HG03159 (cell line): ENCODE measurements at regions not wholly inside any gene's neighbourhood (a gene's known extent, or its start where the extent isn't known, plus 50 kb on each side); places are given as distances from the start of the nearest gene placed in this dataset.
"Not testable (repeated sequence)": the region's sequence is repeated elsewhere in the genome, so short reads cannot be mapped to it uniquely, and the experiment has no call there.

ENCODE experiments used
- ATAC-seq: cut with Tn5 transposase; IDR thresholded peaks from one replicate; pipeline ENCODE4 v1.9.1; 2021; ENCODE audit warnings: mild to moderate bottlenecking, moderate library complexity; ENCODE audit not compliant: unreplicated experiment

DNA sequence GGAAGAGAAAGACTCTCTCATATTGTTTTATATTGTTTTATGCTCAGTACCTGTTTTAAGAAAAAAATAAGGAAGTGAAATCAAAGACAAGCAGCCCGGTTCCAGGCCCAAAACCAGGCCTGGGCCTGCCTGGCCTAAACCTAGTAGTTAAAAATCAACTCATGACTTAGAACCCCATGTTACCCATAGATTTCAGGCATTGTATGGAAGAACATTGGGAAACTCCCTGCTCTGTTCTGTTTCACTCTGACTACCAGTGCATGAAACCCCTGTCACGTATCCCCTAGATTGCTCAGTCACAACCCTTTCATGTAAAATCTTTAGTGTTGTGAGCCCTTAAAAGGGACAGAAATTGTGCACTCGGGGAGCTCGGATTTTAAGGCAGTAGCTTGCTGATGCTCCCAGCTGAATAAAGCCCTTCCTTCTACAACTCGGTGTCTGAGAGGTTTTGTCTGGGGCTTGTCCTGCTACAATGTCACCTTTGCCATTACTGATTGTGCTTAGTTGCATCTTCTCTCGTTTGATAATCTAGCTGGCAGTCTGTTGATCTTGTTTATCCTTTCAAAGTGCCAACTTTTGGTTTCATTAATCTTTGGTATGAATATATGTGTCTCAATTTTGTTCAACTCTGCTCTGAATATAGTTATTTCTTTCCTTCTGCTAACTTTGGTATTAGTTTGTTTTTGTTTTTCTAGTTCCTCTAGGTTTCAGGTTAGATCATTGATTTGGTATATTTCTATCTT is 842.8 kb upstream of the NDST4 start:
- not testable (repeated sequence) for ATAC-seq

DNA sequence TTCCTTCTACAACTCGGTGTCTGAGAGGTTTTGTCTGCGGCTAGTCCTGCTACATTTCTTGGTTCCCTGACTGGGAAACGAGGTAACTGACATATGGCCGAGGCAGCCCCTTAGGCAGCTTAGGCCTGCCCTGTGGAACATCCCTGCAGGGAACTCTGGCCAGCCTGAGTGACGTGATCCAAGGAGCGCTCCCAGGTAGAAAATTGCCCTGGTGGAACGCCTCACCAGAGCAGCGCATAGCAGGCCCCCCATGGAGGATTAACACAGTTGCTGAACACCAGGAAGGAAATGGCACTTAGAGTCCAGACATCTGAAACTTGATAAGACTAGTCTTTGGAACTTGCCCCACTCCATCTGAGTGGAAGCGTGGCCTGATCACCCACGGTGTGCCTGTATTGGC is 837.4 kb upstream of the NDST4 start:
- no peak for ATAC-seq

DNA sequence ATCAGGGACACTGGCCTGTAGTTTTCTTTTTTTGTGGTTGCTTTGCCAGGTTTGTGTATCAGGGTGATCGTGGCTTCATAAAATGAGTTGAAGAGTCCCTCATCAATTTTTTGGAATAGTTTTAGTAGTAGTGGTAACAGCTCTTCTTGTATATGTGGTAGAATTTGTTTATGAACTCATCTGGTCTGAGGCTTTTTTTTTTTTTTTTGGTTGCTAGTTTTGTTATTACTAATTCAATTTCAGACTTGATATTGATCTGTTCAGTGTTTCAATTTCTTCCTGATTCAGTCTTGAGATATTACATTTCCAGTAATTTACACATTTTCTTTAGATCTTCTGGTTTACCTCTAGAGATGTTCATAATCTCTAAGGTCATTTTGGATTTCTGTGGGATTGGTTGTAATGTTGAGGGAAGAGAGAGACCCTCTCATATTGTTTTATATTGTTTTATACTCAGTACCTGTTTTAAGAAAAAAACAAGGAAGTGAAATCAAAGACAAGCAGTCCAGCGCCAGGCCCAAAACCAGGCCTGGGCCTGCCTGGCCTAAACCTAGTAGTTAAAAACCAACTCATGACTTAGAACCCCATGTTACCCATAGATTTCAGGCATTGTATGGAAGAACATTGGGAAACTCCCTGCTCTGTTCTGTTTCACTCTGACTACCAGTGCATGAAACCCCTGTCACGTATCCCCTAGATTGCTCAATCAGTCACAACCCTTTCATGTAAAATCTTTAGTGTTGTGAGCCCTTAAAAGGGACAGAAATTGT is 836.7 kb upstream of the NDST4 start:
- peak; percentile 85 for ATAC-seq

DNA sequence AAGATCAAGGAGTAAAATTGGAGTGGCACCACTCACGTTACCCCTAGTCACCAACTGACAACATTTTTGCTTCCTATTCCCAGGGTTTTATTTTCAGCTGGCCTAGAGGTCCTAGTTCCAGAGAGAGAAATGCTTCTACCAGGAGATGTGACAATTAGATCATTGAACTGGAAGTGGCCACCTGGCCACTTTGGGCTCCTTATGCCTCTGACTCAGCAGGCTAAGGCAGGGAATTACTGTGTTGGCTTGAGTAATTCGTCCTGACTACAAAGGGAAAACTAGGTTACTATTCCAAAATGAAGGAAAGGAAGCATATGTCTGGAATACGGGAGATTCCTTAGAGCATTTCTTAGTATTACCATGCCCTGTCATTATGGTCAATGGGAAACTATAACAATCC is 831.6 kb upstream of the NDST4 start:
- no peak for ATAC-seq

DNA sequence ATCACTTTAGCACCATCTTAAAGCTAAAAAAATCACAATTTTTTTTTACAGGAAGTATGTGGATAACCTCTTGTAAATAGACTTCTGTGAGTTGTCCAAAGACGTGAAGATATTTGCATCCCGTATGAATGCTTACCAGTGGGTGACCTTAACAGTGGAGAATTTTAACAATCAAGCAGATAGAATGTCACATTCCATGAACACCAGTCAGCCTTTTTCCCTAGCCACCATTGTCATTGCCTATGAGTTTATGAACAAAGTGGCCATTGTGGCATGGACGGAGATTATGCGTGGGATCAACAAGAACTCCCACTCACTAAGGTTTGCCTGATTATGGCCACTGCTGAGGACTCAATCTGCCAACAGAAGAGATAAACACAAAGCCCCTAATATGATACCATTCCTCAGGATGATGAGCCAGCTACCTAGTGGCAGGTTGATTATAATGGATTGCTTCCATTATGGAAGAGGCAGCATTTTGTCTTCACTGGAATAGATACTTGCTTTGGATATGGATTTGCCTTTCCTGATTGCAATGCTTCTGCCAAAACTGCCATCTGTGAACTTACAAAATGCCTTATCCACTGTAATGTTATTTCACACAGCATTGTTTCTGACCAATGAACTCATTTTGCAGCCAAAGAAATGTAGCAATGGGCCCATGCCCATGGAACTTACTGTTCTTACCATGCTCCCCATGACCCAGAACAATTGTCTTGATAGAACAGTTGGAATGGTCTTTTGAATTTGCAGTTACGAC is 830.9 kb upstream of the NDST4 start:
- no peak for ATAC-seq

DNA sequence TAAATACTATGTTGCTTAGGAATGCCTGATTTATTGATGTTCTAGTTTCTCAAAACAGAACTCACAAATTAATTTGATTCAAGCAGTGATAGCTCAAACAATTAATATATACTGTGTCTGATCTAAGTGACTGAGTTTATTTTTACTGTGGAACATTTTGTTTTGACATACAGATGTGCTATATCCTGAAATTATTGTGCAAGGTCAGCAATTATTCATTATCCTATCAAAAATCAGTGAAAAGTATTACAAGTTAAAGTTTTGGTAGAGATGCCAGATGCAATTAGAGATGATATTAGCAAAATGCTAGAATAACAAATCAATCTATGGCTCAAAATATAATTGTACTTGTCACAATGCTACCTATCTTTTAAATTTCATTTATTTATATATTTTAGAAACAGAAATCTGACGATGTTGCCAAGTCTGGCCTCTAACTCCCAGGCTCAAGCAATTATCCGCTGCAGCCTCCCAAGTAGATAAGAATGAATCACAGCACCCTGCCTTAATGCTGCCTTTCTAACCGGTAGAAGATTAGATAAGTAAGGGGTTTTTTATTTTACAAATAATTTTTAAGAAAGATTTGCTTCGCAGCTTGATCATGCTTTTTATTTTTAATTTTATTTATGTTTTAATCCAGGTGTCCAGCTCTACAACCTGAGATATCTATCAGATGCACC is 825.5 kb upstream of the NDST4 start:
- no peak for ATAC-seq

DNA sequence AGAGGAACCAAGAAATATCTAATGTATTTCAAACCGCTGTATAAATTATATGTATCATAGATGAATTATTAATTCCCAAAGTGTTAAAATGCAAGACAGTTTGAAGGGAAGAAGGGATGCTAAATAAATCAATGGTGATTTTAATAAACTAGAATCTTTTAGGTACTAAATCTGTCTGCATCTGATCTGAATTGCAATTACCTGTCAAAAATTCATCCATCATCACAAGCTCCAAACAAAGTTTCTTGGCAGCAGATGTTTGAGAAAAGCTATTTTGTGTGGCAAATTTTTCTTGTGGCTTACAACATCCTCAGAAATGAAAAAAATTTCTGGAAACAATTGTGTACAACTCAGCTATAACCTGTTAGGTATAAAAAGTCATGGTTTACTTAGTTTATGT is 816.0 kb upstream of the NDST4 start:
- no peak for ATAC-seq

DNA sequence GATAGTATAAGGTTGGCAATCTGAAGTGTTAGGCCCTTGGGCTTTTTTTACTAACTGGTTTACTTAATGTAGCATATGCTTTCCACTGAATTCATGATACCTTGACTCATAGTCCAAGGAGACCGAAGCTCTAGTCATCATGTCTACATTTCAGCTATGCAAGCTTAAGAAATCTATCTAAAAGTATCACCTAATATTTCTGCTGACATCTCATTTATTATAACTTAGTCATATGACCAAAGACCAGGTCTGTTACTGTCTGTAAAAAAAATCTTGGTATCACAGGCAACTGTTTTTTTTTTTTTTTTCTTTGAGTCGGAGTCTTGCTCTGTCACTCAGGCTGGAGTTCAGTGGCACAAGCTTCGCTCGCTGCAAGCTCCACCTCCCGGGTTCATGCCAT is 814.0 kb upstream of the NDST4 start:
- ATAC-seq: no peak

DNA sequence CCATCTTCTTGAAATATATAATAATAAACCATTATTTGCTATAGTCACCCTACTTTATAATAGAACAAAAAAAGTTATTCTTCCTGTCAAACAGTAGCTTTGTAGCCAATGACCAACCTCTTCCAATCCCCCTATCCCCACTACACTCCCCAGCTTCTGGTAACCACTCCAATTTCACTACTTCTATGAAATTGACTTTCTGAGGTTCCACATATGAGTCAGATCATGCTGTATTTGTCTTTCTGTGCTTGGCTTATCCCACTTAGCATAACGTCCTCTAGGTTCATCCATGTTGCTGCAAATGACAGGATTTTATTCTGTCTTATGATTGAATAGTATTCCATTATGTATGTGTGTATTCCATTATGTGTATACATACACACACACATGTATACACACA is 809.7 kb upstream of the NDST4 start:
- no peak for ATAC-seq

DNA sequence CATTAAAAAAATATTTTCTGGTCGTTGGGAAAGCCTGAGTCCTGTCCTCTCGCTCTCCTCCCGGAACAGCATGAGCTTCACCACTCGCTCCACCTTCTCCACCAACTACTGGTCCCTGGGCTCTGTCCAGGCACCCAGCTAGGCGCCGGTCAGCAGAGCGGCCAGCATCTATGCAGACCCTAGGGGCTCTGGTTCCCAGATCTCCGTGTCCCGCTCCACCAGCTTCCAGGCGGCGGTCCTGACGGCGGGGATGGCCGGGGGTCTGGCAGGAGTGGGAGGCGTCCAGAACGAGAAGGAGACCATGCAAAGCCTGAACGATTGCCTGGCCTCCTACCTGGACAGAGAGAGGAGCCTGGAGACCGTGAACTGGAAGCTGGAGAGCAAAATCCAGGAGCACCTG is 807.2 kb upstream of the NDST4 start:
- ATAC-seq: no peak

DNA sequence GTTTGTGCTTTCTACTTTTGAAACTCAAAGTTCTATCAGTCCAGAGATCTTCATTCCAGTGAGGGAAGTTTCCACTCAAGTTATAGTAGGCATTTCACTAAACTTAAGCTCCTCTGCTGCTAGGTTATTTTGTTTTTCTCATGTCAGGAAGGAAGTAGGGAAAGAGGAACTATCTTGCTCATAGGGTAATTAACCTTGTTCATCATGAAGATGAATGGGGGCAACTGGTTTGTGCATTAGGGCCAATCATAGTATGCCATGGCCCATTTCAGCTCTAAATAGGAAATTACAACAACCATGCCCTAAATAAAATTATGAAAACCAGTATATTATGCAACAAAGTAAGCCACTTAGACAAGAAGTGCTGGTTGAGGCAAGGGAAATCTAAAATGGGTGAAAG is 804.7 kb upstream of the NDST4 start:
- ATAC-seq: no peak

DNA sequence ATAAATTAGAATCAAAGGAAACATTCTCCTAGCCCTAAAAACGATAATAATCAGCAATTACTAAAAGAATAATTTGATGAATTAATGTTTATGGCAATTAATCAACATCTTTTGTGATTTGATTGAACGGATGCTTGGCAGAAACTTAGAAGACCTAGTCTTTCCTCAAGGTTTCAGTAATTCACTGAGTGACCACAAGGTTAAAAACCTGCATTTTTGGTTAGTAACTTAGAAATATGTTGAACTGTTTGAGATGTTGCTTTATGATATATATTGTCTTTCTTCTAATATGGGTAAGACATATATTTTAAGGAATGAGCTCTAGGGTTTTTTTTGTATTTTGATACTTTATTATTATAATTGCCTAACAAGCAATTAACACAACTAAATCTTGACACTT is 793.0 kb upstream of the NDST4 start:
- no peak for ATAC-seq

DNA sequence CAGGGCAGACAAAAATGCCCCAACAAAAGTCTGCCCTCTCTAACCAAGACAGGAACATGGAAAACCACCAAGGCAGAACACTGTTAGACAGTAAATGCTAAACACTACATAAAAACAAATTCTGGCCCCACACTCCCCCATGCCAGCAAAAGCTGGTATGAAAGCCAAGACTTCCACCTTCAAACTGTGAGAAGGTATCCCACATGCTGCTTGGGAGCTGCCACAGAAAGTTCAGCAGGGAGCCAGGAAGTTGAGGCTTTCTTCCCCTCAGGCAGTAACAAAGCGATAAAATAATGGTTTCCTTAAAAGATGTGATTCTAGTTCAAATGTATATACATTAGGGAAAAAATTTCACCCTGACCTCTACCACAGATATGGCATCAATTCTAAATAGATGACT is 770.4 kb upstream of the NDST4 start:
- ATAC-seq: no peak

DNA sequence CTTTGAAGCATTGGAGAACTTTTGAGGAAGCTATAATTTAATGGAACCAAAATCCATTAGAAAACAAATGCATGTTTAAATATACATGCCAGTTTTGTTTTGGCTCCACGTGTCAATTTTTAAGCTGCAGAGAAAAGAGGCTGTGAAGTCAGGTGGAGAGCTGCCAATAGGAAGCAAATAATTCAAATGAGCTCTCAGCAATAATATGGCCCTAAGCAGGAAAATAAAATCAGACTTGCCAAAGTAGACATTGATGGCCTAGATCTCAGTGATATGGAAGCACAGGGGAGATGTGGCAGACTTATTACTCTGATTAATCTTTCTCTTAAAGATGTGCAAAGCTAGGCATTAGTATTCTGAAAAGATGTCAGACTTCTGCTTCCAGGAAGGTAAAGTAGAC is 769.8 kb upstream of the NDST4 start:
- no peak for ATAC-seq

DNA sequence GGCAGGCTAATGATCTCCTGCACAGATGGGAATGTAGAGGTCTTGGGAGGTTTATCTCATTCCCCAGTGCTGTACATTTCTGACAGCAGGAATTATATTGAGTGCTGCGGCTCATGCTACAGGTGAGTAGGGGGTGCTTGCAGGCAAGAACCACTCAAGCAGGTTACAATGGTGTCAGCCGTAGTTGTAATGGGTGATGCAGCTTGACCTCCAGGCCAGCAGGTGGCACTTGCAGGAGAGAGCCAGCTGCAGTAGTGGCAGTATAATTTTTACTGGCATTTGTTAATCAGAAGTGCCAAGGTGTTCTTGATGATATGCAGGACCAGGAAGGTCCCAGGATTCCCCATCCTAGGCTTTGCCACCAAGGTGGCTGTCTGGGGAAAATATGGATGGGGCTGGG is 759.6 kb upstream of the NDST4 start:
- no peak for ATAC-seq

DNA sequence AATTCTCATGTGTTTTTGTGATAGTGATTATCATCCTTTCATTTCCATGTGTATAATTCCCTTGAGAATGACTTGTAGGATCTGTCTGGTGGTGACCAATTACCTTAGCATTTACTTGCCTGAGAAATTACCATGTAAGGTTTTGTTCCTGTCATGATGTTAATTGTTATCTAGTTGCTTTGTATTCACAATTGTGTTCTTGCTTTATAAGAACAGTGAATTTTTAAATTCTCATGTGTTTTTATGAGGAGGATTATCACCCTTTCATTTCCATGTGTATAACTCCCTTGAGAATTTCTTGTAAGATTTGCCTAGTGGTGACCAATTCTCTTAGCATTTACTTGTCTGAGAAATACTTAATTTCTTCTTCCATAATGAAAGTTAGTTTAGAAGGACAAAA is 758.2 kb upstream of the NDST4 start:
- no peak for ATAC-seq

DNA sequence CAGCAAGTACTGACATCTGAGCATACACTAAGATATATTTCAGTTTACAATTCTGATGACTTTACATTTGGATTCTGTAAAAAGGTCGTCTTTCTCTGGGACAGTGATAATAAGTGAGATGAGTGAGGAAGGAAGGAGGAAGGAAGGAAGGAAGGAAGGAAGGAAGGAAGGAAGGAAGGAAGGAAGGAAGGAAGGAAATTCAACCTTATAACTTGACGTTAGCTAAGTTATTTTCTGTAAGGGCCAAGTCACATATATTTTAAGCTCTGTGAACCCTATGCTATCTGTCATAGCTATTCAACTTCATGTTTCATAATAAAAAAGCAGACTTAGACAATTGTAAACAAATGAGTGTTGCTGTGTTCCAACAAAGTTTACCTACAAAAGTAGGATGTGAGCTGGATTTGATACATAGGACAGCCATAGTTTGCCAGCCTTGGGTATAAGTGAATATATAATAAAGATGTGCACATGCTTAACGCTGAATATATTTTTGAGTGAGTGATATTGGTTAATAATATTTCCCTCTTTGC is 753.0 kb upstream of the NDST4 start:
- no peak for ATAC-seq

DNA sequence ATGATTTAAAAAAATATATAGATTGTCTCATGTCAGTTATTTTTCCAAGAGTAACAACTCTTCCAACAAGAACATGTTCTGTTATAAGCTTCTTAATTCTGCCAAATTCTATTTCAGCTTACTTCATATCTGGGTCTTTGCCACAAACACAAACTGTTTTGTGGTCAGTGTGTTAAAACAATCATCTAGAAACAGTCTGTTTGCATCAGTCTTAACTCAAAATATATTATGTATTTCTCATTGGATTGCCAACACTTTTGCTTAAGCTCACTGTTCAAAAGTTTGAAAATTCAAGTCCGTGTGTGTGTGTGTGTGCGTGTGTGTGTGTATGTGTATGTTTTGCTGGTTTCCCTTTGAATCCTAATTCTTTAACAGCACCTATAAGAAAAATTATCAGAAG is 752.3 kb upstream of the NDST4 start:
- ATAC-seq: no peak

DNA sequence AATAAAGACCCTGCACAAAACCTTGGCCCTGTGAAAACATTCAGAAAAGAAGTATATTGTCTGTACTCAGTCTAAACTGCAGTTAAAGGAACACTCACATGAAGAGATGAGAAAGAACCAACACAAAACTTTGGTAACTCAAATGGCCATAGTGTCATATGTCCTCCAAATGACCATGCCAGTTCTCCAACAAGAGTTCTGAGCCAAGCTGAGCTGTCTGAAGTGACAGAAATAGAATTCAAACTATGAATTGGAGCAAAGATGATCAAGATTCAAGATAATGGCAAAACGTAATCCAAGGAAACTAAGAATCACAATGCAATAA is 739.3 kb upstream of the NDST4 start:
- ATAC-seq: peak; percentile 3

DNA sequence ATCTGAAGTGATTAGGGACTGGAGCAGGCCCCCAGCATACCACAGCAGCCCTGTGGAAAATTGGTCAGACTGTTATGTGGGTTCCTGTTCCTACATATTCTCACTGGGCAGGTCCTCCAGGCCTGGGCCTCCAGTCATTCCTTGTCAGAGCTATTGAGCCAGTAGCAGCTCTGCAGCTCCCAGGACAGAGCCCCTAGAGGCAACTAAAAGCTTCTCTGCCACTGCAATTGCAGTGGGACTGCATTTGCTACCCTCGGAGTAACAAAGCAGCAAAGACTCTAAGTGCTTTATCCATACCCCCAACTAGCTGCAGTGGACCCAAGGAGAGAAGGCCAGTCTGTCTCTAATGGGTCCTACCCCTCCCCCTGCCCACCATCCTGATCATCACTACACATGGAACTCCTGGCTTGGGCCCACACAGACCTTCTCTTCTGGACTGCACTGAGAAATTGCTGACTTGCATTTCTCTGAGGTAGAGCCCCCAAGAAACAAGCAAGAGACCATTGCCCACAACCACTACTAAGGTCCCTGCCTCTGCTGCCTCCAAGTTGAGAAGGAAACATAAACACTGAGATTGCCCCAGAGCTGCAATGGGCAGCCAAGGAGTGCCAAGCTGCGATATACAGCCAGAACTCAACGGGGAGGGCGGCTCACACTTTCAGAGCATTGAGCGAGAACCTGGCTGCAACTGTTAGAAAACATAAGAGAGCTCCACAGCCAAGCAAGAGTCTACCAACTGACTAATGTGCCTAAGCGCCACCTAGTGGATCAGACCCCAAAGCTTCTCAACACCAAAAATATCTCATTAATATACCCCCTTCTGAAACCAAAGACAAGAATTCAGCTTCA is 738.7 kb upstream of the NDST4 start:
- ATAC-seq: peak; percentile 91
